Body of pancreas (tissue), 4 donors: ENCODE measurements at regions not wholly inside any gene's neighbourhood (a gene's known extent, or its start where the extent isn't known, plus 50 kb on each side); places are given as distances from the start of the nearest gene placed in this dataset.

Source experiments
- CTCF ChIP-seq, 7 experiments: fragments of 450-650 bp in 4 of 7; fragments of 200-600 bp in 3 of 7; sonication (generic) in 3 of 7; IDR thresholded peaks; one replicate each; pipeline ENCODE4 v1.5.1; 2016 to 2019; ENCODE audit warnings: antibody characterized with exemption in 7 of 7
- POLR2A ChIP-seq, 3 donors: fragments of 450-650 bp; IDR thresholded peaks; one replicate each; pipeline ENCODE4 v1.6.1; 2016; ENCODE audit warnings: antibody characterized with exemption in 3 of 3, mild to moderate bottlenecking in 2 of 3

- TF ChIP-seq POLR2A (IDR thresholded peaks at IDR 0.05) (no peak), CTCF (IDR thresholded peaks at IDR 0.05) (no peak)
These were observed 90.7 kb upstream of the IGFBP7 start for GRCh38 chr4:57200799-57201327.
